H1 (cell line): ENCODE measurements at regions not wholly inside any gene's neighbourhood (a gene's known extent, or its start where the extent isn't known, plus 50 kb on each side); places are given as distances from the start of the nearest gene placed in this dataset.

Source experiments
- BRCA1 ChIP-seq: IDR thresholded peaks from 2 replicates; pipeline ENCODE4 v1.6.1; 2012; ENCODE audit warnings: low read depth, low read length, improper control_type of control experiment
- CHD2 ChIP-seq: IDR thresholded peaks from 2 replicates; pipeline ENCODE4 v1.6.1; 2012; ENCODE audit warnings: low read length, improper control_type of control experiment
- GABPA ChIP-seq: IDR thresholded peaks from 2 replicates; pipeline ENCODE4 v1.6.1; 2011; ENCODE audit warnings: mild to moderate bottlenecking, low read length, moderate library complexity, borderline replicate concordance; ENCODE audit not compliant: insufficient read depth
- GTF2F1 ChIP-seq: IDR thresholded peaks from 2 replicates; pipeline ENCODE4 v1.6.1; 2012; ENCODE audit warnings: low read depth, low read length, improper control_type of control experiment, borderline replicate concordance
- HDAC6 ChIP-seq: IDR thresholded peaks from one replicate; pipeline ENCODE4 v1.7.1; 2012; ENCODE audit warnings: low read depth, mild to moderate bottlenecking, inconsistent platforms, low read length, moderate library complexity
- POLR2A ChIP-seq, 2 experiments: IDR thresholded peaks; 1 replicate in 1 of 2; 2 replicates in 1 of 2; pipeline ENCODE4 v1.6.1; 2011; ENCODE audit warnings: low read depth in 2 of 2, low read length in 2 of 2, mild to moderate bottlenecking in 2 of 2; ENCODE audit errors: control extremely low read depth in 1 of 2
- POLR2AphosphoS5 ChIP-seq: IDR thresholded peaks from 2 replicates; pipeline ENCODE4 v1.6.1; 2011; ENCODE audit warnings: low read depth, low read length
- SP1 ChIP-seq: IDR thresholded peaks from 2 replicates; pipeline ENCODE4 v1.6.1; 2011; ENCODE audit warnings: low read depth, low read length
- SP4 ChIP-seq: IDR thresholded peaks from 2 replicates; pipeline ENCODE4 v1.6.1; 2012; ENCODE audit warnings: low read length, inconsistent platforms
- SUZ12 ChIP-seq: fragments of 200-600 bp; sonication (generic); IDR thresholded peaks from 2 replicates; pipeline ENCODE4 v1.6.1; 2012; ENCODE audit warnings: mild to moderate bottlenecking, inconsistent platforms, low read length, moderate library complexity, mixed read lengths
- TAF7 ChIP-seq: optimal IDR thresholded peaks from 2 replicates; pipeline ENCODE3; 2011; ENCODE audit warnings: low read depth, mild to moderate bottlenecking, inconsistent platforms, low read length, moderate library complexity, borderline replicate concordance
- TF ChIP-seq, protein P1 (sequence below), 3 experiments: IDR thresholded peaks; 1 replicate in 2 of 3; 2 replicates in 1 of 3; pipeline versions ENCODE4 v1.5.1 to v1.6.1; 2011; ENCODE audit warnings: low read length in 3 of 3, mild to moderate bottlenecking in 3 of 3, inconsistent platforms in 2 of 3, low read depth in 1 of 3, moderate library complexity in 1 of 3; ENCODE audit not compliant: insufficient read depth in 1 of 3; ENCODE audit errors: control extremely low read depth in 1 of 3
- TF ChIP-seq, protein P2 (sequence below): IDR thresholded peaks from 2 replicates; pipeline ENCODE4 v1.6.1; 2011; ENCODE audit warnings: low read length, improper control_type of control experiment

DNA sequence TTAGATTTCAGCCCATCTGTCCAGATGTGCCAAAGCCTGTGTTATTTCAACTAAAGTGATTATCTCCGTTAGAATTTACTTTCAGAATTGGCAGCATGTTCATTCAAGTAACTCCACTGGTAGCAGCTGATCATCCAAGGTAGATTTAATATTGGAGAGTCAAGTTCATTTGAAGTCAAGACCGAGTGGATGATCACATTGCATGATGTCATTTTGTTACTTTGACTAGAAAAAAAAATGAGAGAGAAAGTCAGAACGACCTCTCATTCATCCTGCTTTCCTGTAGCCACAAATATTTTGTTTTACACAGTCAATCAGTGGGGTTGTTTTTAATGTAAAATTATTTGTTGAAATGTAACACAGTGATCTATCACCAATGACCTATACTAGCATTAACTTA lies 196.7 kb upstream of the PHYHIPL start:
- TF ChIP-seq, protein P1, sequence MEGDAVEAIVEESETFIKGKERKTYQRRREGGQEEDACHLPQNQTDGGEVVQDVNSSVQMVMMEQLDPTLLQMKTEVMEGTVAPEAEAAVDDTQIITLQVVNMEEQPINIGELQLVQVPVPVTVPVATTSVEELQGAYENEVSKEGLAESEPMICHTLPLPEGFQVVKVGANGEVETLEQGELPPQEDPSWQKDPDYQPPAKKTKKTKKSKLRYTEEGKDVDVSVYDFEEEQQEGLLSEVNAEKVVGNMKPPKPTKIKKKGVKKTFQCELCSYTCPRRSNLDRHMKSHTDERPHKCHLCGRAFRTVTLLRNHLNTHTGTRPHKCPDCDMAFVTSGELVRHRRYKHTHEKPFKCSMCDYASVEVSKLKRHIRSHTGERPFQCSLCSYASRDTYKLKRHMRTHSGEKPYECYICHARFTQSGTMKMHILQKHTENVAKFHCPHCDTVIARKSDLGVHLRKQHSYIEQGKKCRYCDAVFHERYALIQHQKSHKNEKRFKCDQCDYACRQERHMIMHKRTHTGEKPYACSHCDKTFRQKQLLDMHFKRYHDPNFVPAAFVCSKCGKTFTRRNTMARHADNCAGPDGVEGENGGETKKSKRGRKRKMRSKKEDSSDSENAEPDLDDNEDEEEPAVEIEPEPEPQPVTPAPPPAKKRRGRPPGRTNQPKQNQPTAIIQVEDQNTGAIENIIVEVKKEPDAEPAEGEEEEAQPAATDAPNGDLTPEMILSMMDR (IDR thresholded peaks at IDR 0.05; ENCODE audit: control extremely low read depth in 1 of 3, insufficient read depth in 1 of 3, low read depth in 1 of 3, low read length in 3 of 3): no peak
- TF ChIP-seq GABPA: no peak
- no peak for TF ChIP-seq SP1
- no peak for TF ChIP-seq HDAC6
- TF ChIP-seq TAF7: no peak
- no peak for TF ChIP-seq GTF2F1
- no peak for TF ChIP-seq CHD2
- TF ChIP-seq SP4: no peak
- TF ChIP-seq, protein P2, sequence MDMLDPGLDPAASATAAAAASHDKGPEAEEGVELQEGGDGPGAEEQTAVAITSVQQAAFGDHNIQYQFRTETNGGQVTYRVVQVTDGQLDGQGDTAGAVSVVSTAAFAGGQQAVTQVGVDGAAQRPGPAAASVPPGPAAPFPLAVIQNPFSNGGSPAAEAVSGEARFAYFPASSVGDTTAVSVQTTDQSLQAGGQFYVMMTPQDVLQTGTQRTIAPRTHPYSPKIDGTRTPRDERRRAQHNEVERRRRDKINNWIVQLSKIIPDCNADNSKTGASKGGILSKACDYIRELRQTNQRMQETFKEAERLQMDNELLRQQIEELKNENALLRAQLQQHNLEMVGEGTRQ: no peak
- TF ChIP-seq BRCA1: no peak
- no peak for TF ChIP-seq POLR2A (IDR thresholded peaks at IDR 0.05; ENCODE audit: control extremely low read depth in 1 of 2, low read depth in 2 of 2, low read length in 2 of 2)
- TF ChIP-seq POLR2AphosphoS5: no peak
- no peak for TF ChIP-seq SUZ12
